ENCODE measurements at regions not wholly inside any gene's neighbourhood (a gene's known extent, or its start where the extent isn't known, plus 50 kb on each side); places are given as distances from the start of the nearest gene placed in this dataset.

DNA sequence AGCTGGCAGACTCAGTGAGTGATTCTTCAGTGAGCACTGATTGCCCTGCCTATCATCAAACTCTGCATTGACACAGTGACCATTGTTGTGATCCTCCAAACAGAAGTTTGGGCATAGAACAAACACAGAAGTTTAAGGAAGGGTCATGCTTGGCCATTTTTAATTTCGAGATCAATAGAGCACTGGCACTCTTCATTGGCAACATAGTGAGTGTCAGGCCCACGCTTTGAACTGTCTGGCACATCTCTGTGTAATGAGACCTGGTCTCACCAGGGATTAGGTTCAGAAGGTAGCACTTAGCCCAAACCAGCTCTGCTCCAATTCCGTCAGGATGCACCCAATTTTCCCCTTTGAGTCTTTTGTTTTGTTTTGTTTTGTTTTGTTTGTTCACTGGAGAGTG lies 127.1 kb upstream of the MOCS2 start:
- no peak overlapping the region for H3K4me3 ChIP-seq
- H3K27me3 ChIP-seq, result no peaks in the 10 kb centered on the region
- TF ChIP-seq, protein P1, sequence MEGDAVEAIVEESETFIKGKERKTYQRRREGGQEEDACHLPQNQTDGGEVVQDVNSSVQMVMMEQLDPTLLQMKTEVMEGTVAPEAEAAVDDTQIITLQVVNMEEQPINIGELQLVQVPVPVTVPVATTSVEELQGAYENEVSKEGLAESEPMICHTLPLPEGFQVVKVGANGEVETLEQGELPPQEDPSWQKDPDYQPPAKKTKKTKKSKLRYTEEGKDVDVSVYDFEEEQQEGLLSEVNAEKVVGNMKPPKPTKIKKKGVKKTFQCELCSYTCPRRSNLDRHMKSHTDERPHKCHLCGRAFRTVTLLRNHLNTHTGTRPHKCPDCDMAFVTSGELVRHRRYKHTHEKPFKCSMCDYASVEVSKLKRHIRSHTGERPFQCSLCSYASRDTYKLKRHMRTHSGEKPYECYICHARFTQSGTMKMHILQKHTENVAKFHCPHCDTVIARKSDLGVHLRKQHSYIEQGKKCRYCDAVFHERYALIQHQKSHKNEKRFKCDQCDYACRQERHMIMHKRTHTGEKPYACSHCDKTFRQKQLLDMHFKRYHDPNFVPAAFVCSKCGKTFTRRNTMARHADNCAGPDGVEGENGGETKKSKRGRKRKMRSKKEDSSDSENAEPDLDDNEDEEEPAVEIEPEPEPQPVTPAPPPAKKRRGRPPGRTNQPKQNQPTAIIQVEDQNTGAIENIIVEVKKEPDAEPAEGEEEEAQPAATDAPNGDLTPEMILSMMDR (IDR thresholded peaks at IDR 0.05), result no peak
- TF ChIP-seq POLR2AphosphoS5 (IDR thresholded peaks at IDR 0.05) (no peak), EP300 (IDR thresholded peaks at IDR 0.05; ENCODE audit: low read depth) (no peak), POLR2A (IDR thresholded peaks at IDR 0.05) (no peak)
- WGBS, 2 donors (ENCODE audit: low coverage in 1 of 2), result 90% methylated on average over 3 of the region's 3 CpGs; no CpG with 5 or more reads in 1 of the 2 donors
- H3K4me1 ChIP-seq, result no peaks in the 10 kb centered on the region
- in situ Hi-C loops (cut with MboI; ENCODE audit: low pct_ligation_motif_present in 1 of 4, low pct_unique_long_range_greater_than_20kb in 1 of 4, low sequenced_read_pairs in 3 of 4), result no loop called here
- no peaks in the 10 kb centered on the region for H3K36me3 ChIP-seq
- intact Hi-C loops (cut with DNase I; ENCODE audit: low total_unique reads), result loop anchor here (1.0 kb wide), 1 partner anchor 32 kb away; no protein-coding TSS in a partner anchor
- no peaks in the 10 kb centered on the region for H3K9me3 ChIP-seq
- DNase-seq, result no peak
- no peak overlapping the region for H3K27ac ChIP-seq

DNA sequence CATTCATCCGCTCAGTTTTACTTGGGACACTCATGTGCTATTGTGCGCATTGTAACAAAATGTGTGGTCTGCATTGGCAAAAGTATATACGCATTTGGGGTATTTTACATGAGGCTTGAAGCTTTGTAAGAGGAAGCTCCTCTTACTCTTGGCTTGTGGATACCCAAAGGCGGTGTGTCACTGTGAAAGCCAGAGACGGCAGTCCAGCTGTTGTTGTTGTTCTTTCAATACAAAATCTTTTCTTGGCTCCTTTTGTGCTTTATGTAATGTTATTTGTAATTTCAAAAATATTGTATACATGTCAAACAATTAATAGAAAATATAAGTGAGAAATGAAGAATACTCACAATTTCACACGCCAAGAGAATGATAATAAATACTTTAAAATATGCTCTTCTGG lies 128.3 kb upstream of the MOCS2 start:
- Histone ChIP-seq H3K27me3 (no peaks in the 10 kb centered on the region), H3K4me1 (no peaks in the 10 kb centered on the region), H3K27ac (no peak overlapping the region), H3K9me3 (no peaks in the 10 kb centered on the region), H3K4me3 (no peak overlapping the region), H3K36me3 (no peaks in the 10 kb centered on the region)
- in situ Hi-C loops (cut with MboI; ENCODE audit: low pct_ligation_motif_present in 1 of 4, low pct_unique_long_range_greater_than_20kb in 1 of 4, low sequenced_read_pairs in 3 of 4) (no loop called here), intact Hi-C loops (cut with DNase I; ENCODE audit: low total_unique reads) (no loop called here)
- 49 to 68% methylated on average over 5 to 6 of the region's 6 CpGs for WGBS, 2 donors (ENCODE audit: low coverage in 1 of 2)
- DNase-seq, result no peak
- TF ChIP-seq POLR2AphosphoS5 (IDR thresholded peaks at IDR 0.05) (no peak), POLR2A (IDR thresholded peaks at IDR 0.05) (no peak), EP300 (IDR thresholded peaks at IDR 0.05; ENCODE audit: low read depth) (no peak)
- TF ChIP-seq, protein P1 (IDR thresholded peaks at IDR 0.05), result no peak

DNA sequence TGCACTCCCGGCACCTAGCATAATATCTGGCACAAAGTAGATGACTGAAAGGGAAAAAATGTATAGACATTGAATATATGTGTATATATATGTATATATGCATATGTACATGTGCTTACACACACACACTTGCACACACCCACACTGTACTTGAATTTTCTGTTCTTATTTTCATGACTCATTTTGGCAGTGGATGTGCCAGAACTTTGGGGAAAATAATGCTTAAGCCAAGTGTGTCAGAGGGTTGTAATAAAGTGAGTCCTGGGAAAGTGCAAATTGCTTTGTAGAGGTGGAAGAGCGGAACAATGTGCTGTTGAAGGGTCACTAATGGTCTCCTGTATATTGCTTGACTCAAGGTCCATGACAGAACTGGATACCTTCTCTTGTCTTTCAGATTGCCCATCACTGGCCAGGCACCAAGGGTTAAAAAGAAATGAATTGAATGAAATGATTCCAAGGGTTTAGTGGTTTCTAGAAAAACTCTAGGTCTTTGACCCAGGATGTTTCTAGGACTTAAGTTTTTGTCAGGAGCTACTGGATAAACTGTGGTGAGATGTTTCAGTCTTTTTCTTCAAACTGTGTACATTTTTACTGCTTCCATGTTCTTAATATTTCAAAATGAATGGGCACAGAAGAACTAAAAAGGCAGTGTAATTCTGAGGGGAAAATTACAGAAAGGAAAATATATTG lies 129.9 kb upstream of the MOCS2 start:
- in situ Hi-C loops (cut with MboI; ENCODE audit: low pct_ligation_motif_present in 1 of 4, low pct_unique_long_range_greater_than_20kb in 1 of 4, low sequenced_read_pairs in 3 of 4) (no loop called here), intact Hi-C loops (cut with DNase I; ENCODE audit: low total_unique reads) (no loop called here)
- TF ChIP-seq POLR2AphosphoS5 (IDR thresholded peaks at IDR 0.05) (no peak), EP300 (IDR thresholded peaks at IDR 0.05; ENCODE audit: low read depth) (no peak), POLR2A (IDR thresholded peaks at IDR 0.05) (no peak)
- TF ChIP-seq, protein P1 (IDR thresholded peaks at IDR 0.05), result no peak
- H3K4me1 ChIP-seq, result no peaks in the 10 kb centered on the region
- no peaks in the 10 kb centered on the region for H3K27me3 ChIP-seq
- no peak for DNase-seq
- no peaks in the 10 kb centered on the region for H3K36me3 ChIP-seq
- no peak overlapping the region for H3K27ac ChIP-seq
- 83 to 100% methylated on average over 2 of the region's 2 CpGs for WGBS, 2 donors (ENCODE audit: low coverage in 1 of 2)
- no peak overlapping the region for H3K4me3 ChIP-seq
- H3K9me3 ChIP-seq, result no peaks in the 10 kb centered on the region

DNA sequence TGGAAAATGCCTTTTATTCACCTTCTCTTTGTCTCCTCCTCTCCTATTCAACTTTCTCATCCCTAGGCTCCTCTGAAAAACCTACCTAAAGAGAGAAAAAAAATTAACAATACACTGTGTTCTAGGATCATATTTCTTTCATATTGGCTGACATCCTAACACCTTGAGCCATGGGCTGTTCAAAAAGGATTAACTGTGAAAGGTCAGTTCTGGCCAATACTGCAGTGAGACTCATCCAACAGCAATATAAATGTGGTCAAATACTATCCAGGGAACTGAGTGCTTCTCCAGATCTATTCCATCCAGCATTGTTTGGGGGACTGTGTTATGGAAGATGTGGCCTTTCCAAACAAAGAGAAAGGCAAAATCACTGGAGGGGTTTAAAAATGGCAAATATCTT lies 131.1 kb upstream of the MOCS2 start:
- in situ Hi-C loops (cut with MboI; ENCODE audit: low pct_ligation_motif_present in 1 of 4, low pct_unique_long_range_greater_than_20kb in 1 of 4, low sequenced_read_pairs in 3 of 4) (no loop called here), intact Hi-C loops (cut with DNase I; ENCODE audit: low total_unique reads) (no loop called here)
- Histone ChIP-seq H3K4me3 (no peak overlapping the region), H3K9me3 (no peaks in the 10 kb centered on the region), H3K4me1 (no peaks in the 10 kb centered on the region), H3K27me3 (no peaks in the 10 kb centered on the region), H3K36me3 (no peaks in the 10 kb centered on the region), H3K27ac (no peak overlapping the region)
- no peak for DNase-seq
- TF ChIP-seq EP300 (IDR thresholded peaks at IDR 0.05; ENCODE audit: low read depth), result no peak

DNA sequence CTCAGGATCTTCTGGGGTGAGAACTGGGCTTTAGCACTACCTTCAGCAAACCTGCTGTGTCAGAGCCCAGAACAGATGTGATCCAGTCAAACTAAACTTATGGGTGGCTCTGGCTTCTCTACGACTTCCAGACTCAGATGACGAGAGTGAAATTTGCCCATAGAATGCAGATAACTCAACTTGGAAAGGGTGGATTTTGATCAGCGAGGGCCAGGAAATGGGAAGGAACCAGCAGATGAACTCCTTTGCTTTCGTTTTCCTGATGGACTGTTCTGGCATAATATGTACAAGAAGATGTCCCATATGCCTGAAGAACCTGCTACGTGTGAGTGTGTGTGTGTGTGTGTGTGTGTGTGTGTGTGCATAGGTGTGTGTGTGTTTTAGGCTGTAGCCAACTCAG lies 132.0 kb upstream of the MOCS2 start:
- 73 to 84% methylated on average over 3 to 5 of the region's 5 CpGs for WGBS, 2 donors (ENCODE audit: low coverage in 1 of 2)
- TF ChIP-seq EP300 (IDR thresholded peaks at IDR 0.05; ENCODE audit: low read depth) (no peak), POLR2AphosphoS5 (IDR thresholded peaks at IDR 0.05) (no peak), POLR2A (IDR thresholded peaks at IDR 0.05) (no peak)
- TF ChIP-seq, protein P1 (IDR thresholded peaks at IDR 0.05), result no peak
- in situ Hi-C loops (cut with MboI; ENCODE audit: low pct_ligation_motif_present in 1 of 4, low pct_unique_long_range_greater_than_20kb in 1 of 4, low sequenced_read_pairs in 3 of 4) (no loop called here), intact Hi-C loops (cut with DNase I; ENCODE audit: low total_unique reads) (no loop called here)
- no peak for DNase-seq
- Histone ChIP-seq H3K27ac (no peak overlapping the region), H3K27me3 (no peaks in the 10 kb centered on the region), H3K4me1 (no peaks in the 10 kb centered on the region), H3K4me3 (no peak overlapping the region), H3K36me3 (no peaks in the 10 kb centered on the region), H3K9me3 (no peaks in the 10 kb centered on the region)
